Gastrocnemius medialis (tissue), 4 donors: ENCODE measurements at regions not wholly inside any gene's neighbourhood (a gene's known extent, or its start where the extent isn't known, plus 50 kb on each side); places are given as distances from the start of the nearest gene placed in this dataset.

Source experiments
- POLR2A ChIP-seq, 2 donors: fragments of 450-650 bp; IDR thresholded peaks; one replicate each; pipeline ENCODE4 v1.6.1; 2017; ENCODE audit warnings: antibody characterized with exemption in 2 of 2, mild to moderate bottlenecking in 2 of 2, moderate library complexity in 2 of 2
- TF ChIP-seq, protein P1 (sequence below), 5 experiments: fragments of 450-650 bp in 3 of 5; fragments of 200-600 bp in 2 of 5; sonication (generic) in 2 of 5; IDR thresholded peaks in 4 of 5; conservative IDR thresholded peaks in 1 of 5; 1 replicate in 4 of 5; 2 replicates in 1 of 5; pipeline ENCODE4 v1.5.1; 2016 to 2019; ENCODE audit warnings: antibody characterized with exemption in 5 of 5, mild to moderate bottlenecking in 3 of 5, moderate library complexity in 3 of 5

DNA sequence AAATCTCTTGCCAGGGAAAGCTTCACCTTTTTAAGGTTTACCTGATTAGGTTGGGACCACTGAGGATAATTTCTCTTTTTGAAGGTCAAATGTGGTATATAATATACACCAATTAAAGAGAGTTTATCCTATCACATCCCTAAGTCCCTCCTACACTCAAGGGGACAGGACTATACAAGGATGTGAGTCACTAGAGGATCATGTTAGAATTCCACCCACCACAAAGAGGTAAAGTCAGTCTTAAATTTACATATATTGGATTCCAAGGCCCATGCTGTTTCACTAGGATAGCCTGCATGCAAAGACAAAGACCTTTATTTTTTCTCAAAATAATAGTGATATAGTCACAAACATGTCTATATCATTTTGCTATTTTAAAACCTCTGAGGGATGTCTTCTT lies 164.4 kb downstream of the GIPC2 start:
- TF ChIP-seq, protein P1, sequence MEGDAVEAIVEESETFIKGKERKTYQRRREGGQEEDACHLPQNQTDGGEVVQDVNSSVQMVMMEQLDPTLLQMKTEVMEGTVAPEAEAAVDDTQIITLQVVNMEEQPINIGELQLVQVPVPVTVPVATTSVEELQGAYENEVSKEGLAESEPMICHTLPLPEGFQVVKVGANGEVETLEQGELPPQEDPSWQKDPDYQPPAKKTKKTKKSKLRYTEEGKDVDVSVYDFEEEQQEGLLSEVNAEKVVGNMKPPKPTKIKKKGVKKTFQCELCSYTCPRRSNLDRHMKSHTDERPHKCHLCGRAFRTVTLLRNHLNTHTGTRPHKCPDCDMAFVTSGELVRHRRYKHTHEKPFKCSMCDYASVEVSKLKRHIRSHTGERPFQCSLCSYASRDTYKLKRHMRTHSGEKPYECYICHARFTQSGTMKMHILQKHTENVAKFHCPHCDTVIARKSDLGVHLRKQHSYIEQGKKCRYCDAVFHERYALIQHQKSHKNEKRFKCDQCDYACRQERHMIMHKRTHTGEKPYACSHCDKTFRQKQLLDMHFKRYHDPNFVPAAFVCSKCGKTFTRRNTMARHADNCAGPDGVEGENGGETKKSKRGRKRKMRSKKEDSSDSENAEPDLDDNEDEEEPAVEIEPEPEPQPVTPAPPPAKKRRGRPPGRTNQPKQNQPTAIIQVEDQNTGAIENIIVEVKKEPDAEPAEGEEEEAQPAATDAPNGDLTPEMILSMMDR (IDR thresholded peaks at IDR 0.05 in 4 of 5, conservative IDR thresholded peaks at IDR 0.05 in 1 of 5), result no peak
- no peak for TF ChIP-seq POLR2A (IDR thresholded peaks at IDR 0.05)
